Liver (tissue), 8 donors: ENCODE measurements at regions not wholly inside any gene's neighbourhood (a gene's known extent, or its start where the extent isn't known, plus 50 kb on each side); places are given as distances from the start of the nearest gene placed in this dataset.

Source experiments
- DNase-seq: peaks from one replicate; pipeline ENCODE4 v3.0.0-alpha.2; 2017; ENCODE audit warnings: low spot score
- H3K27ac ChIP-seq, 2 donors: one replicate each; pipeline ENCODE4 v1.7.0; 2013; ENCODE audit warnings: inconsistent platforms in 2 of 2, low read length in 2 of 2, control low read depth in 1 of 2, low read depth in 1 of 2, mild to moderate bottlenecking in 1 of 2
- H3K27me3 ChIP-seq, 4 donors: one replicate each; pipeline versions ENCODE4 v1.6.1 to v1.7.0; 2013; ENCODE audit warnings: low read length in 3 of 4, inconsistent platforms in 1 of 4, mild to moderate bottlenecking in 1 of 4, moderate library complexity in 1 of 4; ENCODE audit not compliant: control insufficient read depth in 4 of 4, insufficient read depth in 4 of 4
- H3K36me3 ChIP-seq, 4 donors: one replicate each; pipeline versions ENCODE4 v1.6.1 to v1.7.0; 2013; ENCODE audit warnings: low read length in 3 of 4, mild to moderate bottlenecking in 3 of 4, low read depth in 1 of 4, moderate library complexity in 1 of 4; ENCODE audit not compliant: control insufficient read depth in 4 of 4, insufficient read depth in 3 of 4
- H3K4me1 ChIP-seq, 4 donors: one replicate each; pipeline versions ENCODE4 v1.6.1 to v1.7.0; 2013; ENCODE audit warnings: low read length in 3 of 4, mild to moderate bottlenecking in 3 of 4, moderate library complexity in 1 of 4; ENCODE audit not compliant: control insufficient read depth in 4 of 4, insufficient read depth in 4 of 4
- H3K4me3 ChIP-seq, 3 donors: one replicate each; pipeline versions ENCODE4 v1.6.1 to v1.7.0; 2013; ENCODE audit warnings: low read length in 3 of 3, control low read depth in 1 of 3, low read depth in 1 of 3, mild to moderate bottlenecking in 1 of 3
- H3K9ac ChIP-seq, 2 donors: one replicate each; pipeline ENCODE4 v1.7.0; 2013; ENCODE audit warnings: low read length in 2 of 2, mild to moderate bottlenecking in 2 of 2, moderate library complexity in 2 of 2, control low read depth in 1 of 2, low read depth in 1 of 2
- H3K9me3 ChIP-seq, 4 donors: one replicate each; pipeline versions ENCODE4 v1.6.1 to v1.7.0; 2013; ENCODE audit warnings: low read length in 3 of 4; ENCODE audit not compliant: control insufficient read depth in 4 of 4
- ATF3 ChIP-seq: IDR thresholded peaks from 2 replicates; pipeline ENCODE4 v1.6.1; 2016; ENCODE audit warnings: antibody characterized with exemption
- CTCF ChIP-seq: fragments of 150-350 bp; IDR thresholded peaks from 2 replicates; pipeline ENCODE4 v1.5.1; 2017; ENCODE audit warnings: improper control_type of control experiment, low read depth, low read length; ENCODE audit not compliant: missing input control
- EGR1 ChIP-seq, 2 donors: IDR thresholded peaks; 2 replicates each; pipeline ENCODE4 v1.6.1; 2016 to 2018; ENCODE audit warnings: antibody characterized with exemption in 2 of 2, low read depth in 2 of 2
- FOXA1 ChIP-seq: IDR thresholded peaks from 2 replicates; pipeline ENCODE4 v1.6.1; 2016; ENCODE audit warnings: antibody characterized with exemption
- FOXA2 ChIP-seq: IDR thresholded peaks from 2 replicates; pipeline ENCODE4 v1.6.1; 2016; ENCODE audit warnings: antibody characterized with exemption
- HNF4A ChIP-seq, 2 donors: conservative IDR thresholded peaks; 2 replicates each; pipeline ENCODE4 v1.6.1; 2016; ENCODE audit warnings: antibody characterized with exemption in 2 of 2, mild to moderate bottlenecking in 2 of 2
- HNF4G ChIP-seq: IDR thresholded peaks from 2 replicates; pipeline ENCODE4 v1.6.1; 2016; ENCODE audit warnings: antibody characterized with exemption
- NR2F2 ChIP-seq: IDR thresholded peaks from 2 replicates; pipeline ENCODE4 v1.6.1; 2016; ENCODE audit warnings: antibody characterized with exemption
- RAD21 ChIP-seq, 2 donors: IDR thresholded peaks; 2 replicates each; pipeline ENCODE4 v1.6.1; 2016; ENCODE audit warnings: antibody characterized with exemption in 2 of 2, mild to moderate bottlenecking in 2 of 2
- RXRA ChIP-seq, 2 donors: IDR thresholded peaks; 2 replicates each; pipeline ENCODE4 v1.6.1; 2017 to 2018; ENCODE audit warnings: antibody characterized with exemption in 2 of 2, mild to moderate bottlenecking in 1 of 2
- SP1 ChIP-seq: IDR thresholded peaks from 2 replicates; pipeline ENCODE4 v1.6.1; 2018; ENCODE audit warnings: antibody characterized with exemption, mild to moderate bottlenecking
- TAF1 ChIP-seq: conservative IDR thresholded peaks from 2 replicates; pipeline ENCODE4 v1.6.1; 2016; ENCODE audit warnings: antibody characterized with exemption, mild to moderate bottlenecking
- YY1 ChIP-seq: IDR thresholded peaks from 2 replicates; pipeline ENCODE4 v1.6.1; 2016; ENCODE audit warnings: antibody characterized with exemption, mild to moderate bottlenecking
- WGBS: extraction: QIAGEN DNeasy Blood & Tissue Kit; methylation state at CpG from one replicate; pipeline ENCODE4 v1.1.7; 2013; 5-methylcytosine and 5-hydroxymethylcytosine counted together
- TF ChIP-seq, protein P1 (sequence below): IDR thresholded peaks from 2 replicates; pipeline ENCODE4 v1.6.1; 2016; ENCODE audit warnings: antibody characterized with exemption
- TF ChIP-seq, protein P2 (sequence below): IDR thresholded peaks from 2 replicates; pipeline ENCODE4 v1.6.1; 2016; ENCODE audit warnings: antibody characterized with exemption, mild to moderate bottlenecking
- donor health status: healthy.
- donor health status: healthy.
- donor health status: healthy.
- donor health status: healthy.
- donor health status: healthy.

DNA sequence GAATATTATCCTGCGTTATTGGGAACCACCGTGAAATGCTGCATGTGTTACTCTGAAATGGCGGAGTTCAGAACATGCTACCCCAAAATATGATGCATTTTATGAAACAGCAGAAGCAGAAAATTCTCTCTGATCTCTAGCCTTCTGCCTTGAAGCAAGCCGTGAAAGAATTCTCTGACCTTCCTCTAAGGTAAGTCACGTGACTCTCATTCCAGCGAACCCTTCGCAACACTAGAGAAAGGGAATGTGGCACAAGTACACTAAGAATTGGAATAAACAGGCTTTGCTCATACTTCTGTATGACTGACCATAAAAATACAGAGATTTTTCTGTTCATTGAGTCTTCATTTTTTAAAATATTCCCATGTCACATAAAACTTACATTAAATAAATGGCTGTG lies 805.6 kb upstream of the LRRC4C start:
- no peak overlapping the region for H3K9ac ChIP-seq
- WGBS: 83% methylated on average over 7 of the region's 7 CpGs

DNA sequence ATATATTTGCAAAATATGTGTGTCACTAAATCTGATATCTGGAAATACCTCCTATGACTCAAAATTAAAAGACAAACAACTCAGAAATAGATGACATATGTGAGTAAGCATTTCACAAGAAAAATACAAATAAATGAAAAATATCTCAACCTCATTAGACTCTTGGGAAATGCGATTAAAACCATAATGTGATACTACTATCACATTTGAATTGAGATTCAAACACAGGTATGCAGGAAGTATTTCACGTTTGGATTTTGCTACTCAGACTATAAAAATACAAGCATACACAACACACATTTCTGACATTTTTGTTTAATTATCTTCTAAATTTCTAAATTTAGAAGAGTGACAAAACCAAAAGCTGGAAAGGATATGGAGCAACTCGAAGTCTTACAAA lies 811.9 kb upstream of the LRRC4C start:
- Histone ChIP-seq H3K9me3 (peaks cover 0 to 13% (median 0%) of the 10 kb centered on the region in 4 donors), H3K9ac (no peak overlapping the region), H3K27me3 (no peaks in the 10 kb centered on the region), H3K27ac (no peak overlapping the region), H3K4me3 (no peak overlapping the region), H3K36me3 (no peaks in the 10 kb centered on the region), H3K4me1 (no peaks in the 10 kb centered on the region)
- 71% methylated on average over 3 of the region's 3 CpGs for WGBS
- no peak for TF ChIP-seq SP1
- no peak for TF ChIP-seq RAD21 (IDR thresholded peaks at IDR 0.05)
- TF ChIP-seq HNF4G: no peak
- no peak for TF ChIP-seq YY1
- no peak for DNase-seq

More for the DNA sequence above, 805.6 kb upstream of the LRRC4C start:
- H3K27ac ChIP-seq: no peak overlapping the region
- no peaks in the 10 kb centered on the region for H3K36me3 ChIP-seq
- no peak for TF ChIP-seq SP1
- no peak for TF ChIP-seq CTCF
- no peak for TF ChIP-seq ATF3
- no peak for DNase-seq
- no peaks in the 10 kb centered on the region for H3K4me1 ChIP-seq
- H3K9me3 ChIP-seq: no peaks in the 10 kb centered on the region
- H3K4me3 ChIP-seq: no peak overlapping the region
- H3K27me3 ChIP-seq: no peaks in the 10 kb centered on the region

DNA sequence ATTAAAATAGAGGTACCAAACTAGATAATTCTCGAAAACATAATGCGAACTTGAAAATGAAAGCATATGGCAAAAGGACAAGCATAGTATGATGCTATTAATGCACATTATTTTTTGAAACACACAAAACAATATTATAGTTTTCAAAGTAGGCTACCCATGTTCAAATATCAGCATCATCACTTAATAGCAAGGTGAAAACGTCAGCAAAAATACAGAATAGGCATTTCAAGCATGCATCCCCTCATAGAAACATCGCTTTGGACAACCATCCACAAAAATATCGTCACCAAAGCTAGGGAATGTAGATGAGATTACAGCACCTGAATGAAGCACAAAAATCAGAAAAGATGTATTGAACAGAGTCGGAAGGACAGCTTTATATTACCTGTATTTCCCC lies 814.5 kb upstream of the LRRC4C start:
- TF ChIP-seq YY1: no peak
- TF ChIP-seq TAF1: no peak
- TF ChIP-seq FOXA2: no peak
- no peak for TF ChIP-seq EGR1 (IDR thresholded peaks at IDR 0.05; ENCODE audit: low read depth in 2 of 2)
- TF ChIP-seq NR2F2: no peak
- TF ChIP-seq FOXA1: no peak
- TF ChIP-seq, protein P1, sequence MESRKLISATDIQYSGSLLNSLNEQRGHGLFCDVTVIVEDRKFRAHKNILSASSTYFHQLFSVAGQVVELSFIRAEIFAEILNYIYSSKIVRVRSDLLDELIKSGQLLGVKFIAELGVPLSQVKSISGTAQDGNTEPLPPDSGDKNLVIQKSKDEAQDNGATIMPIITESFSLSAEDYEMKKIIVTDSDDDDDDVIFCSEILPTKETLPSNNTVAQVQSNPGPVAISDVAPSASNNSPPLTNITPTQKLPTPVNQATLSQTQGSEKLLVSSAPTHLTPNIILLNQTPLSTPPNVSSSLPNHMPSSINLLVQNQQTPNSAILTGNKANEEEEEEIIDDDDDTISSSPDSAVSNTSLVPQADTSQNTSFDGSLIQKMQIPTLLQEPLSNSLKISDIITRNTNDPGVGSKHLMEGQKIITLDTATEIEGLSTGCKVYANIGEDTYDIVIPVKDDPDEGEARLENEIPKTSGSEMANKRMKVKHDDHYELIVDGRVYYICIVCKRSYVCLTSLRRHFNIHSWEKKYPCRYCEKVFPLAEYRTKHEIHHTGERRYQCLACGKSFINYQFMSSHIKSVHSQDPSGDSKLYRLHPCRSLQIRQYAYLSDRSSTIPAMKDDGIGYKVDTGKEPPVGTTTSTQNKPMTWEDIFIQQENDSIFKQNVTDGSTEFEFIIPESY: no peak
- TF ChIP-seq HNF4A (conservative IDR thresholded peaks at IDR 0.05): no peak
- TF ChIP-seq ATF3: no peak
- TF ChIP-seq SP1: no peak
- no peak for TF ChIP-seq RXRA (IDR thresholded peaks at IDR 0.05)
- no peak for TF ChIP-seq HNF4G
- no peak for TF ChIP-seq RAD21 (IDR thresholded peaks at IDR 0.05)
- no peak for TF ChIP-seq CTCF
- TF ChIP-seq, protein P2, sequence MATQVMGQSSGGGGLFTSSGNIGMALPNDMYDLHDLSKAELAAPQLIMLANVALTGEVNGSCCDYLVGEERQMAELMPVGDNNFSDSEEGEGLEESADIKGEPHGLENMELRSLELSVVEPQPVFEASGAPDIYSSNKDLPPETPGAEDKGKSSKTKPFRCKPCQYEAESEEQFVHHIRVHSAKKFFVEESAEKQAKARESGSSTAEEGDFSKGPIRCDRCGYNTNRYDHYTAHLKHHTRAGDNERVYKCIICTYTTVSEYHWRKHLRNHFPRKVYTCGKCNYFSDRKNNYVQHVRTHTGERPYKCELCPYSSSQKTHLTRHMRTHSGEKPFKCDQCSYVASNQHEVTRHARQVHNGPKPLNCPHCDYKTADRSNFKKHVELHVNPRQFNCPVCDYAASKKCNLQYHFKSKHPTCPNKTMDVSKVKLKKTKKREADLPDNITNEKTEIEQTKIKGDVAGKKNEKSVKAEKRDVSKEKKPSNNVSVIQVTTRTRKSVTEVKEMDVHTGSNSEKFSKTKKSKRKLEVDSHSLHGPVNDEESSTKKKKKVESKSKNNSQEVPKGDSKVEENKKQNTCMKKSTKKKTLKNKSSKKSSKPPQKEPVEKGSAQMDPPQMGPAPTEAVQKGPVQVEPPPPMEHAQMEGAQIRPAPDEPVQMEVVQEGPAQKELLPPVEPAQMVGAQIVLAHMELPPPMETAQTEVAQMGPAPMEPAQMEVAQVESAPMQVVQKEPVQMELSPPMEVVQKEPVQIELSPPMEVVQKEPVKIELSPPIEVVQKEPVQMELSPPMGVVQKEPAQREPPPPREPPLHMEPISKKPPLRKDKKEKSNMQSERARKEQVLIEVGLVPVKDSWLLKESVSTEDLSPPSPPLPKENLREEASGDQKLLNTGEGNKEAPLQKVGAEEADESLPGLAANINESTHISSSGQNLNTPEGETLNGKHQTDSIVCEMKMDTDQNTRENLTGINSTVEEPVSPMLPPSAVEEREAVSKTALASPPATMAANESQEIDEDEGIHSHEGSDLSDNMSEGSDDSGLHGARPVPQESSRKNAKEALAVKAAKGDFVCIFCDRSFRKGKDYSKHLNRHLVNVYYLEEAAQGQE: no peak
- DNase-seq: no peak
- Histone ChIP-seq H3K27me3 (no peaks in the 10 kb centered on the region), H3K27ac (no peak overlapping the region), H3K4me3 (no peak overlapping the region), H3K4me1 (no peaks in the 10 kb centered on the region), H3K9me3 (peaks cover 0 to 15% (median 0%) of the 10 kb centered on the region in 4 donors), H3K9ac (no peak overlapping the region), H3K36me3 (no peaks in the 10 kb centered on the region)
- 80% methylated on average over 6 of the region's 6 CpGs for WGBS
